ENCODE measurements at regions not wholly inside any gene's neighbourhood (a gene's known extent, or its start where the extent isn't known, plus 50 kb on each side); places are given as distances from the start of the nearest gene placed in this dataset.

DNA sequence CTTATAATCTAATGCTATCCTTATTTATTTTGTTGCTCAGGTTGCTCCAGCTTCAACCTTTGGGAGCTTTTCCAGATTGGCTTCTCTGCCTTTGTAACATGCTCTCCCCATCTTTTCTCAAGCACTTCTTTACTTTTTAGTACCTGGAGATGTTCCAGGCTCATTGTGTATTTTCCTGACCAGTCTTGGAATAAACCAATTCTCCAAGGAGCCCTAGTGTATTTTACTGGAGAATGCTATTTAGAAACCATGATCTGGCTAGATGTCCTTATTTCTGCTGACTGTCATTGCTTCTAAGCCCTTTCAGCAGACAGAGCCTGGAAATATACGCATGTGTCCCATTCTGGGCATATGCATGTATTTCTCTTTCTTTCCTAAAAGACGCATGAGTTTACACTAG is 95.7 kb downstream of the EMX2 start:
- no peaks in the 10 kb centered on the region for H3K36me3 Mint-ChIP-seq (ENCODE audit: insufficient read depth, unreplicated experiment)
- no peak overlapping the region for H3K4me3 Mint-ChIP-seq (ENCODE audit: low read depth, unreplicated experiment)
- intact Hi-C loops (cut with micrococcal nuclease; ENCODE audit: unreplicated experiment), result no loop called here
- no peaks in the 10 kb centered on the region for H3K9me3 Mint-ChIP-seq (ENCODE audit: low read depth, unreplicated experiment)
- no peak for DNase-seq
- no TSS peak for BruUV-seq (replicated peaks)
- no peaks in the 10 kb centered on the region for H3K27me3 Mint-ChIP-seq (ENCODE audit: unreplicated experiment)
- CTCF ChIA-PET, result no interaction called here
- H3K4me1 Mint-ChIP-seq (ENCODE audit: low read depth, unreplicated experiment), result no peaks in the 10 kb centered on the region
- TF ChIP-seq CTCF (IDR thresholded peaks at IDR 0.05; ENCODE audit: unreplicated experiment), result no peak
- no peak overlapping the region for H3K27ac Mint-ChIP-seq (ENCODE audit: unreplicated experiment)

DNA sequence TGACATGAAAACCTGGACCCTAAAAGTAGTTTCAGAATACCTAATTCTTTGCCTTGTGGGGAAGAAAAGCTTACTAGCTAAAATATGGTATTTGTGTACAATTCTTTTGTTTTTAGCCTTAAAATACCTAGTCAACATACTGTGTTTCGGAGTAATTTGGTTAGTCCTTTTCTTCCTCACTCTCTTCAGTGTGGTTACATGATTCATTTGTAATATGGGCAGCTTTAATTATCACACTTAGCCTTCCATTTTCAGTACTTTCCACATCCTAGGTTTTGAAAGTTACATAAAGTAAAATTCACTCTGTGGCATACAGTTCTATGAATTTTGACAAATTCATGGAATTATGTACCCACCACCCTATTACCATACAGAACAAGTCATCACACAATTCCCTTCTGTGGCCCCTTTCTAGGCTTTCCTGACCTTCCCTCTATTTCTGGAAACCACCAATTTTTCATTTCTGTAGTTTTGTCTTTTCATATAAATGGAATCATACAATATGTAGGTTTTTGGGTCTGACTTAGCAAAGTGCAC is 96.2 kb downstream of the EMX2 start:
- Mint-ChIP-seq H3K27me3 (ENCODE audit: unreplicated experiment) (no peaks in the 10 kb centered on the region), H3K27ac (ENCODE audit: unreplicated experiment) (no peak overlapping the region), H3K4me3 (ENCODE audit: low read depth, unreplicated experiment) (no peak overlapping the region), H3K4me1 (ENCODE audit: low read depth, unreplicated experiment) (no peaks in the 10 kb centered on the region), H3K9me3 (ENCODE audit: low read depth, unreplicated experiment) (no peaks in the 10 kb centered on the region), H3K36me3 (ENCODE audit: insufficient read depth, unreplicated experiment) (no peaks in the 10 kb centered on the region)
- intact Hi-C loops (cut with micrococcal nuclease; ENCODE audit: unreplicated experiment), result no loop called here
- TF ChIP-seq CTCF (IDR thresholded peaks at IDR 0.05; ENCODE audit: unreplicated experiment), result no peak
- no peak for DNase-seq
- CTCF ChIA-PET, result no interaction called here
- BruUV-seq (replicated peaks), result no TSS peak

- no peaks in the 10 kb centered on the region for H3K4me1 Mint-ChIP-seq (ENCODE audit: low read depth, unreplicated experiment)
- intact Hi-C loops (cut with micrococcal nuclease; ENCODE audit: unreplicated experiment), result no loop called here
Observed at GRCh38 chr10:117640406-117640805, 97.9 kb downstream of the EMX2 start.

GRCh38 chr10:117646718-117647117 is 104.2 kb downstream of the EMX2 start:
- Mint-ChIP-seq H3K27me3 (ENCODE audit: unreplicated experiment) (no peaks in the 10 kb centered on the region), H3K9me3 (ENCODE audit: low read depth, unreplicated experiment) (peaks cover 9% of the 10 kb centered on the region), H3K4me3 (ENCODE audit: low read depth, unreplicated experiment) (no peak overlapping the region), H3K4me1 (ENCODE audit: low read depth, unreplicated experiment) (no peaks in the 10 kb centered on the region), H3K27ac (ENCODE audit: unreplicated experiment) (no peak overlapping the region), H3K36me3 (ENCODE audit: insufficient read depth, unreplicated experiment) (no peaks in the 10 kb centered on the region)
- no TSS peak for BruUV-seq (replicated peaks)
- TF ChIP-seq CTCF (IDR thresholded peaks at IDR 0.05; ENCODE audit: unreplicated experiment), result no peak
- intact Hi-C loops (cut with micrococcal nuclease; ENCODE audit: unreplicated experiment), result no loop called here
- CTCF ChIA-PET, result no interaction called here
- DNase-seq, result no peak

More at GRCh38 chr10:117640406-117640805, 97.9 kb downstream of the EMX2 start:
- no peak overlapping the region for H3K27ac Mint-ChIP-seq (ENCODE audit: unreplicated experiment)
- TF ChIP-seq CTCF (IDR thresholded peaks at IDR 0.05; ENCODE audit: unreplicated experiment), result no peak
- CTCF ChIA-PET, result no interaction called here
- no peaks in the 10 kb centered on the region for H3K9me3 Mint-ChIP-seq (ENCODE audit: low read depth, unreplicated experiment)
- H3K27me3 Mint-ChIP-seq (ENCODE audit: unreplicated experiment), result no peaks in the 10 kb centered on the region
- no peak for DNase-seq
- no peaks in the 10 kb centered on the region for H3K36me3 Mint-ChIP-seq (ENCODE audit: insufficient read depth, unreplicated experiment)
- no TSS peak for BruUV-seq (replicated peaks)
- no peak overlapping the region for H3K4me3 Mint-ChIP-seq (ENCODE audit: low read depth, unreplicated experiment)

Data from Calu3 (cell line).